Psoas muscle (tissue), 7 donors: ENCODE measurements at regions not wholly inside any gene's neighbourhood (a gene's known extent, or its start where the extent isn't known, plus 50 kb on each side); places are given as distances from the start of the nearest gene placed in this dataset.

Experiments
- ATAC-seq, 4 donors: fragments of 200-7000 bp; cut with Tn5 transposase; one replicate each; pipeline ENCODE4 v1.9.1; 2020; ENCODE audit warnings: moderate library complexity in 3 of 4, mild to moderate bottlenecking in 2 of 4
- DNase-seq, 2 donors: peaks; one replicate each; pipeline ENCODE4 v3.0.0-alpha.2; 2020
- H3K27ac ChIP-seq: fragments of 200-600 bp; one replicate; pipeline ENCODE4 v1.8.0; 2022
- H3K27me3 ChIP-seq, 3 donors: fragments of 200-600 bp in 1 of 3; one replicate each; pipeline versions ENCODE4 v1.6.1 to v1.8.0; 2013 to 2022; ENCODE audit warnings: low read length in 2 of 3, mild to moderate bottlenecking in 2 of 3, moderate library complexity in 1 of 3; ENCODE audit not compliant: insufficient read depth in 3 of 3
- H3K36me3 ChIP-seq, 2 donors: fragments of 200-600 bp in 1 of 2; one replicate each; pipeline versions ENCODE4 v1.6.1 to v1.8.0; 2013 to 2022; ENCODE audit warnings: low read depth in 1 of 2, mild to moderate bottlenecking in 1 of 2, moderate library complexity in 1 of 2; ENCODE audit not compliant: insufficient read depth in 1 of 2
- H3K4me1 ChIP-seq: fragments of 200-600 bp; one replicate; pipeline ENCODE4 v1.8.0; 2022
- H3K4me3 ChIP-seq: fragments of 200-600 bp; one replicate; pipeline ENCODE4 v1.8.0; 2022; ENCODE audit warnings: mild to moderate bottlenecking
- H3K9me3 ChIP-seq: fragments of 200-600 bp; one replicate; pipeline ENCODE4 v1.8.0; 2022
- WGBS, 3 donors: extraction: QIAGEN DNeasy Blood & Tissue Kit; methylation state at CpG; one replicate each; pipeline versions ENCODE4 v1.1.6 to v1.1.7; 2013; 5-methylcytosine and 5-hydroxymethylcytosine counted together
- intact Hi-C, 2 donors: fragments of 100-400 bp; cut with DNase I; formaldehyde crosslinking; loops; one replicate each; pipeline versions ENCODE4 v1.11.0 to v1.14.2; 2022
- TF ChIP-seq, protein P1 (sequence below): fragments of 200-600 bp; IDR thresholded peaks from one replicate; pipeline ENCODE4 v1.8.0; 2022; ENCODE audit warnings: antibody characterized with exemption
- donor health status: healthy with polysubstance abuse.
- donor health status: DM: no; HTN: no; CAD: no; lungs with moderate emphysema.
- donor health status: Bipolar disorder and iron deficiency.
- donor health status: healthy.
- donor health status: DM: yes; HTN: yes; CAD: no.
- donor health status: DM: no; HTN: no; CAD: no.
- donor health status: DM: yes; HTN: yes; CAD: no.

DNA sequence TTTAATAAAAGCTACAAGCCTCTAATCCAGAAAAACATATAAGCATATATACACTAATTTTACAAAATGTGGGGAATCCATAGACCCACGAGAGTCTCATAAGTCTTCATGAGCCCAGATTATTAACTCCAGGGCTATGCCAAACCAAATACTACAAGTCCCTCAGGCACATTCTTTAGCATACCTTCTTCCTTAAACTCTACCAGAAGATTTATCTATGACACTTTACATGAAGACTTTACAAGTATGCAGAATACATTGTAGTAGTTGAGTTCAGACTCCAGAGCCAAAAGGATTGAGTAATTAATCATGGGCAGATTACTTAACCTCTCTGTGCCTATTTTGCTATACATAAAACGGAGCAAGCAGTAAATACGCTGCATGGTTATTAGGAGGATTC, 793.7 kb upstream of the ADGRL2 start:
- Histone ChIP-seq H3K27me3 (no peaks in the 10 kb centered on the region), H3K4me1 (no peaks in the 10 kb centered on the region), H3K27ac (no peak overlapping the region), H3K36me3 (no peaks in the 10 kb centered on the region), H3K4me3 (no peak overlapping the region), H3K9me3 (no peaks in the 10 kb centered on the region)
- ATAC-seq, result no peak
- intact Hi-C loops, result no loop called here
- DNase-seq, result no peak
- TF ChIP-seq, protein P1, sequence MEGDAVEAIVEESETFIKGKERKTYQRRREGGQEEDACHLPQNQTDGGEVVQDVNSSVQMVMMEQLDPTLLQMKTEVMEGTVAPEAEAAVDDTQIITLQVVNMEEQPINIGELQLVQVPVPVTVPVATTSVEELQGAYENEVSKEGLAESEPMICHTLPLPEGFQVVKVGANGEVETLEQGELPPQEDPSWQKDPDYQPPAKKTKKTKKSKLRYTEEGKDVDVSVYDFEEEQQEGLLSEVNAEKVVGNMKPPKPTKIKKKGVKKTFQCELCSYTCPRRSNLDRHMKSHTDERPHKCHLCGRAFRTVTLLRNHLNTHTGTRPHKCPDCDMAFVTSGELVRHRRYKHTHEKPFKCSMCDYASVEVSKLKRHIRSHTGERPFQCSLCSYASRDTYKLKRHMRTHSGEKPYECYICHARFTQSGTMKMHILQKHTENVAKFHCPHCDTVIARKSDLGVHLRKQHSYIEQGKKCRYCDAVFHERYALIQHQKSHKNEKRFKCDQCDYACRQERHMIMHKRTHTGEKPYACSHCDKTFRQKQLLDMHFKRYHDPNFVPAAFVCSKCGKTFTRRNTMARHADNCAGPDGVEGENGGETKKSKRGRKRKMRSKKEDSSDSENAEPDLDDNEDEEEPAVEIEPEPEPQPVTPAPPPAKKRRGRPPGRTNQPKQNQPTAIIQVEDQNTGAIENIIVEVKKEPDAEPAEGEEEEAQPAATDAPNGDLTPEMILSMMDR, result no peak
- 79 to 86% (median 80%) methylated on average over 3 of the region's 3 CpGs for WGBS, 3 donors

DNA sequence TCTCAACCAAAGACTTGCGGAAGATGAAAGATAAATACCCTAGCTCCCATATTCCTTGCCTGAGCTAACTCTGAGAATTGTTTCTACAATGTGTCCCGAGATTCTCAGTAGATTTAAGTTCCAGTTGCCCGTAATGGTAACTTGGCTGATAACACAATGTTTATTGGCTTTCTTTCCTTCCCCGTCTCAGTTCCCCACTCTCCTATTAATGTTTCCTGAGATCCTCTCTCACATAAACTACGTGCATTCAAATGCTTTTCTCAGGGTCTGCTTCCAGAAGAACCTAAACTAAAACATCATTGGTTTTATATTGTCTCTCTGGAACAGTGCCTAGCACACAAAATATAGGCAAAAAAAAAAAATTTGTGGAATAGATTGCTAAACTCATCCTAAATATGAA, 794.2 kb upstream of the ADGRL2 start:
- TF ChIP-seq, protein P1, result no peak
- H3K27me3 ChIP-seq, result no peaks in the 10 kb centered on the region
- no peak overlapping the region for H3K4me3 ChIP-seq
- ATAC-seq (no peak), DNase-seq (no peak)
- H3K4me1 ChIP-seq, result no peaks in the 10 kb centered on the region
- 59 to 72% (median 62%) methylated on average over 5 of the region's 5 CpGs for WGBS, 3 donors
- no peak overlapping the region for H3K27ac ChIP-seq
- intact Hi-C loops, result no loop called here
- no peaks in the 10 kb centered on the region for H3K9me3 ChIP-seq
- H3K36me3 ChIP-seq, result no peaks in the 10 kb centered on the region

DNA sequence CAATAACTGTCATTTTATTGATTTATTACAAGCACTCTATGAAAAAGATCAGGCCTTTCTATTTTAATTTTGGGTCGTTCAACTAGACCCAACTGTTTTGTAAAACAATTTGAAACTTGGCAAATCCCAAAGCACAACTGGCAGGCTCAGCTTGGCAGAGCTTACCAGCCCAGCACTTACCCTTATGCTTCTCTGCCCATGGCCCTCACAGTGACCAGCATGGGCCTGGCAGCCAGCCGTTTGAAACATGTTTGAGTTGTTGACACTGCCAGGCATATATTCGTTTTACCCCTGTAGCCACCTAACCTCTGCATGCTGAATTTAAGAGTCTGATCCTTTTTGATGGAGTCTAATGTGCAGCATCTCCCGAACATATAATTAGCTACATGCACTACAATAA, 796.7 kb upstream of the ADGRL2 start:
- Histone ChIP-seq H3K36me3 (no peaks in the 10 kb centered on the region), H3K4me1 (no peaks in the 10 kb centered on the region), H3K27me3 (no peaks in the 10 kb centered on the region), H3K27ac (no peak overlapping the region), H3K9me3 (no peaks in the 10 kb centered on the region), H3K4me3 (no peak overlapping the region)
- WGBS, 3 donors, result 24 to 40% (median 36%) methylated on average over 4 of the region's 4 CpGs
- DNase-seq (no peak), ATAC-seq (no peak)
- TF ChIP-seq, protein P1, result no peak
- intact Hi-C loops, result no loop called here

DNA sequence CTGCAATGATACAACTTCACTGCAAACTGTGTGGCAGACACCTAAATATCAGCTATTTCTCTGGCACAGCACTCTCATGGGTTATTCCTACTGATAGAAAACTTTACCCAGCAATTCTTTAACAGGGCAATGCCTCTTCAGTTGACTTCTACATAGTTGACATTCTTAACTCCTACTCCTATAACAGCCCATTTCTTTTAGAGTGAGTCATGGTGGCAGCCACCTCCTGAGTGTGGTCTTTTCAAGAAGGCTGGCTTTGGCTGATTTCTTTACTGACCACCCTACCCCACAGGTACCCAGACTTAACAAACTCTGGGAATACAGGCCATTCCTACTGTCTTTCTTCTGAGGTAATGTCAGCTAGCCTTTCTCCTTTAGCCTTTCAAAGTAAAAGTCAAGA, 805.8 kb upstream of the ADGRL2 start:
- no peak overlapping the region for H3K4me3 ChIP-seq
- no peak overlapping the region for H3K27ac ChIP-seq
- no peaks in the 10 kb centered on the region for H3K9me3 ChIP-seq
- H3K36me3 ChIP-seq, result no peaks in the 10 kb centered on the region
- DNase-seq (no peak), ATAC-seq (no peak)
- TF ChIP-seq, protein P1, result no peak
- H3K27me3 ChIP-seq, result no peaks in the 10 kb centered on the region
- no peaks in the 10 kb centered on the region for H3K4me1 ChIP-seq
- intact Hi-C loops, result no loop called here

DNA sequence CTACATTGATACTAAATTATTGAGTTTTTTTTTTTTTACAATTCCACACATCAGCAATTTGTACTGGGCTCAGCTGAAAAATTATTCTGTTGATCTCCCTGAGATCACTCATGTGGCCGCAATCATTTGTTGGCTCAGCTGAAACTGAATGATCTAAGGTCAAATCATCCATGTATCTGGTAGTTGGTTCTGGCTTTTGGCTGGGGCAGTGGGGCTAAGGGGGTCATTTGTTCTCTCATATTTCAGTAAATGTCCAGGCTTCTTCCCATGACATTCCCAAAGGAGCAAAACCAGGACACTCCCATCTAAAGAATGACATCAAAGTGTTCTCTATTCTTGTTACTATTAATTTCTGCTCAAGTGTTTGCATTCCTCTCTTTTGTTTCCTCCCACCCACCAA, 806.7 kb upstream of the ADGRL2 start:
- H3K4me3 ChIP-seq, result no peak overlapping the region
- WGBS, 3 donors, result 61 to 77% (median 64%) methylated on average over 1 of the region's 1 CpG
- TF ChIP-seq, protein P1, result no peak

More for the DNA sequence above, 806.7 kb upstream of the ADGRL2 start:
- DNase-seq (no peak), ATAC-seq (no peak)
- Histone ChIP-seq H3K9me3 (no peaks in the 10 kb centered on the region), H3K27ac (no peak overlapping the region), H3K36me3 (no peaks in the 10 kb centered on the region), H3K4me1 (no peaks in the 10 kb centered on the region), H3K27me3 (no peaks in the 10 kb centered on the region)
- intact Hi-C loops, result no loop called here
